Body of pancreas (tissue), 4 donors: ENCODE measurements at regions not wholly inside any gene's neighbourhood (a gene's known extent, or its start where the extent isn't known, plus 50 kb on each side); places are given as distances from the start of the nearest gene placed in this dataset.

ENCODE experiments used
- POLR2A ChIP-seq, 3 donors: fragments of 450-650 bp; IDR thresholded peaks; one replicate each; pipeline ENCODE4 v1.6.1; 2016; ENCODE audit warnings: antibody characterized with exemption in 3 of 3, mild to moderate bottlenecking in 2 of 3
- TF ChIP-seq, protein P1 (sequence below), 7 experiments: fragments of 450-650 bp in 4 of 7; fragments of 200-600 bp in 3 of 7; sonication (generic) in 3 of 7; IDR thresholded peaks; one replicate each; pipeline ENCODE4 v1.5.1; 2016 to 2019; ENCODE audit warnings: antibody characterized with exemption in 7 of 7

- TF ChIP-seq, protein P1, sequence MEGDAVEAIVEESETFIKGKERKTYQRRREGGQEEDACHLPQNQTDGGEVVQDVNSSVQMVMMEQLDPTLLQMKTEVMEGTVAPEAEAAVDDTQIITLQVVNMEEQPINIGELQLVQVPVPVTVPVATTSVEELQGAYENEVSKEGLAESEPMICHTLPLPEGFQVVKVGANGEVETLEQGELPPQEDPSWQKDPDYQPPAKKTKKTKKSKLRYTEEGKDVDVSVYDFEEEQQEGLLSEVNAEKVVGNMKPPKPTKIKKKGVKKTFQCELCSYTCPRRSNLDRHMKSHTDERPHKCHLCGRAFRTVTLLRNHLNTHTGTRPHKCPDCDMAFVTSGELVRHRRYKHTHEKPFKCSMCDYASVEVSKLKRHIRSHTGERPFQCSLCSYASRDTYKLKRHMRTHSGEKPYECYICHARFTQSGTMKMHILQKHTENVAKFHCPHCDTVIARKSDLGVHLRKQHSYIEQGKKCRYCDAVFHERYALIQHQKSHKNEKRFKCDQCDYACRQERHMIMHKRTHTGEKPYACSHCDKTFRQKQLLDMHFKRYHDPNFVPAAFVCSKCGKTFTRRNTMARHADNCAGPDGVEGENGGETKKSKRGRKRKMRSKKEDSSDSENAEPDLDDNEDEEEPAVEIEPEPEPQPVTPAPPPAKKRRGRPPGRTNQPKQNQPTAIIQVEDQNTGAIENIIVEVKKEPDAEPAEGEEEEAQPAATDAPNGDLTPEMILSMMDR (IDR thresholded peaks at IDR 0.05), result no peak
- TF ChIP-seq POLR2A (IDR thresholded peaks at IDR 0.05), result no peak
Measured at GRCh38 chr14:32027255-32027939, 49.7 kb upstream of the ARHGAP5 start.
